ENCODE measurements at regions not wholly inside any gene's neighbourhood (a gene's known extent, or its start where the extent isn't known, plus 50 kb on each side); places are given as distances from the start of the nearest gene placed in this dataset.
"Not testable (repeated sequence)": the region's sequence is repeated elsewhere in the genome, so short reads cannot be mapped to it uniquely, and the experiment has no call there.

DNA sequence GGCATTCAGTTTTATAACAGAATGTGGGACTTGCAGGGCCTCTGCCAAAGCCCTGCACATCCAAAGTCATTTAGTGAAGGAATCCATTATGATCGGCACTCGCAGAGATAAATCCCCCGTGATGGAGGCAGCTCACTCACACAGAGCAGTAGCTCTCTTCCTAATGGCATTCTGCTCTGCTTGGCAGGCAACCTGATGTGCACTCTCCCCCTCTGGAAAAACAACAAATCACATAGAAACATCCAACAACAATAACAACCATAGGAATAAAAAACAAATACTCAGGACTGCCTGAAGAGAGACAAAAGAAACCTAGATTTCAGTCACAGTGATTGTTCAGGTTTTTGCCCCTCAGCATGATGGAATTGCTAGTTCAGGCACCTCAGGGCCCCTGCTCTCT, 59.7 kb downstream of the NAA11 start:
- no peak for DNase-seq

DNA sequence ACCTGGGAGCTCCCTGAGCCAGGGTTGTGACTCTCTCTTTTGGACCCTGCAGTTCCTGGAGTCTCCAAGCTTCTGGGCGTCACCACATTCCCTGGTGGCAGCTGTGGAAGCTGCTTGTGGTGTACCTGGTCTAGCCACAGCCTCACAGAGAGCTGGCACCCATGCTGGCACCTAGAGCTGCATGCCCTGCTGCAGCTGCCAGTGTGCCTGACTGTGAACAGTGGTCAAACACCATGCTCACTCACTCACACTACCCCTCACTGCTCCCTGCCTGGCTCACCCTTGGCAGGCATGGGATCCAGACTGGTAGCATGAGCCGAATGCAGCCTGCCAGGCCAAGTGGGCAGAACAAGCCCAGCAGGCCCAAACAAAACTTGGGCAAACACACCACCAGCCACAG, 66.6 kb downstream of the NAA11 start:
- no peak for DNase-seq

DNA sequence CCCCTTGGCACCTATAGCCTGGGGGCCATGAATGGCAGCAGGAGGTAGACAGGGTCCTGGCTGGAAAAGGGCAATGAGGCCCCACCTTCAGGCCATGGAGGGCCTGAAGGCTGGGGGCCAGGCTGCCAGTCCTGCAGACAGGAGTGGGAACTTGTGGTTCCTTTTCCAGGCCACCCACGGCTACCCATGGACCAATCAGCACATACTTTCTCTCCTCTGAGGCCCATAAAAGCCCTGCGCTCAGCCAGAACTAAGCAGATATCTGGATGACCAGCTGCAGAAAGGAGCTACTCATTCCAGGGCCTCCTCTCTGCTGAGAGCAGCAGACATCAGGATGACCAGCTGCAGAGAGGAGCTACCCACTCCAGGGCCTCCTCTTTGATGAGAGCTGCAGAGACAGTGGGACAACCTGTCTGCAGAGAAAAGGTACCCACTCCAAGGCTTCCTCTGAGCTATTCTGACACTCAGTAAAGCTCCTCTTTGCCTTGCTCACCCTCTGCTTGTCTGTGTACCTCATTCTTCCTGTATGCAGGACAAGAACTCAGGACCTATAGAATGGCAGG, 67.2 kb downstream of the NAA11 start:
- no peak for DNase-seq

DNA sequence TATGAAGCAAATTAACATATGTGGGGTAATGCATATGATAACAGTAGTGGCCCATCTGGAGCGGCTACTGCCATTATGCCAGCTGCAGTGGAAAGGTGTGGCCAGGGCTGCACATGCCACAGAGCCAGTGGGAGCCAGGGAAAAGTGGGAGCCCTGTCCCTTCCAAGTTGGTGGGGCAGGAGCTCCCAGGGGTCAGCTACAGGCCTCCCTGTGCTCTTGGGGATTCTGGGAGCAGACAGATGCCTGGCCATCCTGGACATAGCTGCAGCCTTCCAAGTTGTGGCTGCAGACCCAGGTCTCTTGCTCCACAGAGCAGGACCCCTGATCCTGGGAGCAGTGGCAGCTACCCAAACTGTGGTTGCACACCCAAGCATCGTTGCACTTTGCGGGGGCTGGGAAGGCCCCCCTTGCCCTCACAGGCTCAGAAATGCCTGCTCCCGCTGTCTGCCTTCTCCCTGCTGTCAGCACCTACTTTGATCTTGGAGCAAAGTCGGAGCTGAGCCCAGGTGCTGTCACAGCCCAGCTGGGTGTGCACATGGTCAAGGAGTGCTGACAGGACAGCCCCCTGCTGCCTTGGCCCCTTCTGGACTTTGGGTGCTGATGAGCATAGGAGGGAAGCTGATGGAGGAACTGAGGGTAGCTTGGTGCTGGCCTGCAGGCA, 67.8 kb downstream of the NAA11 start:
- no peak for DNase-seq

GRCh38 chr4:79255793-79256192, 70.1 kb downstream of the NAA11 start:
- no peak for DNase-seq

DNA sequence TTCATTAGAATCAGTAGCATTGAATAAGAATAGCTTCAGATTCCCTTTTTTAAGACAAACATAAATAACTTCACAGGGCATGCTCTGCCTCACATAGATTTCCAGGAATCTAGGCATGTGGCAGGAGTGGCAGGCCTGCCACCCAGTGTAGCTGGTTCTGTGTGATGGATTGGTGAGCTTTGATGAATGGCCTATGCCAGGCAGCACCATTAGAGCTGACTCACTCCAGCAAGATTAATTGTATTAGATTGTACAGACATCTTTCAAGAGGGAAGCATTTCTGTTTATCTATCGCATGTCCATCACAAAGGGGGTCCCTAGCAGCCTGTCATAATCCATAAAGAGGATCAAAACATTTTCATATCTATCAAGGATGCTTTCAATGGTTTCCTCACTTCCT, 71.9 kb downstream of the NAA11 start:
- no peak for DNase-seq

GRCh38 chr4:79253168-79253567, 72.7 kb downstream of the NAA11 start:
- DNase-seq: no peak

GRCh38 chr4:79250887-79251286, 75.0 kb downstream of the NAA11 start:
- no peak for DNase-seq

- DNase-seq: no peak
These were observed 75.9 kb downstream of the NAA11 start for GRCh38 chr4:79249881-79250503.

DNA sequence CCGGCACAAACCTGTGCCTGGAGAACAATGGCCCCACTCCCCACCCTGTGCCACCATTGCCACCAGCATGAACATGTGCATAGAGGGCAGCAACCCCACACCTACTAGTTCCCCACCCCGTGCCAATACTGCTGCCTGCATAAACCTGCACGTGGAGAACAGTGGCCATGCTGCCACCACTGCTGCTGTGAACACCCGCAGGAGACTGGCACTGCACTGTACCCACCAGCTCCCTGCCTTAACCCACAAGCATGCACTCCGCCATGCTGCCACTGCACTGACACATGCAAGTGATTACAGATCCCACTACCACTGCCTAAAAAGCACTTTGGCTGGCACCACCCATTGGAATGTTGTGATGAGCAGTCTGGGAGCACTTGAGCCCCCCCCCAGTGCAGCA, 77.3 kb downstream of the NAA11 start:
- DNase-seq: no peak

- DNase-seq: no peak
These were observed 78.0 kb downstream of the NAA11 start for GRCh38 chr4:79247695-79248394.

- not testable (repeated sequence) for DNase-seq
These were observed 80.5 kb downstream of the NAA11 start for GRCh38 chr4:79245200-79245940.

DNA sequence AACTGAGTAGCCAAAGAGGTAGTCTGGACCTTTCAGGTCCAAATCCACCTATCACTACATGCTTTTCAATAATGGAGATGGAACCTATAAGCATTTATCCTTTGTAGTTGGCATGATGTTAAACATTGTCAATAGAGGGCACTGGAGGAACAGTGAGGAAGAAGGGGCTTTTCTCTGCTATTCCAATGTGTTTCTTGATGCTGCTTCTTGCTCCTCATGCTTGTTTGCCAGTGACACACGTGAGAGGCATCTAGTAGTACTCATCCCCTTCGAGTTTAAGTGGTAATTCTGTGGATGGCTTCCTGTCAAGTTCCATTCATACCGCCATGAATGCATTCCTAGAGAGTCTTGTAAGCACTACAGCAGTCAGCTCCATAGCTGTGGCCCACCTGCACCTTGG, 84.0 kb downstream of the NAA11 start:
- DNase-seq: peak; percentile 50

- DNase-seq: no peak
These were observed 88.0 kb downstream of the NAA11 start for GRCh38 chr4:79237851-79238250.

DNA sequence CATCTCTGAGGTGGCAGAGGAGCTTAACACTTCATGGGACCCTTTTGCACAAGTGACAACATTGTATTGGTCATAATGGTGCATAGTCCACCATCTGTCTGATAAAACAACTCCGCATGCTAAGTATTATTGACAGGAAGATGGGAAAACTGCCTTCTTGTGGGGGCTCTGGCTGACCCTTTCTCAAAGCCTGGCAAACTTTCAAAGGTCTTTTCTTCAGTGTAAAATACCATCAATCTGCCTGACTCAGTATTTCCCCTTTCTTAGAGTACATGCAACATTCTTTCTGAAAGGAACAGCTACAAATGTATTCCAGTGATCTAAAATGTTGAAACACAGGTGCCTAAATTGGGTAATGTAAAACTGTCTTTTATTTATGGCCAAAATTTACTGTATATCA, 89.1 kb downstream of the NAA11 start:
- no peak for DNase-seq

- DNase-seq: no peak
These were observed 90.8 kb downstream of the NAA11 start for GRCh38 chr4:79235095-79235494.

DNA sequence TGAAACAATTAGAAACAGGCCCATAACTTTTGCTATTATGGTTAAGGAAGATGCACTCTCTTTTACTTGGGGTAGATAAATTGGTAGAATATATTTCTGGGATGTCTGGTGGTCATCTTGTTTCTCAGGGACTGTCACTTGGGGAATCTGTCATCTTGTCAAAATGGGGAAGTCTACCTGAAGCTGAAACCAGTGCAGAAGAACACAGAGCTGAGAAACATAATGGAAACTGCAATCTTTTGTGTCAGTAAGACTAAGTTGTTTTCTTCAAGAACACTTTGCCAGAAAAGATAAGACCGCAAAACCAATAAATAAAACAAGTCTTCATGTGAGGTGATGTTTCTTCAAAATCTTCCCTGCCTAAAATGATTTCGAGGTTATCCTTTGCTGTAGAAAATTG, 92.0 kb downstream of the NAA11 start:
- DNase-seq: no peak

GRCh38 chr4:79232540-79232939, 93.3 kb downstream of the NAA11 start:
- no peak for DNase-seq

DNA sequence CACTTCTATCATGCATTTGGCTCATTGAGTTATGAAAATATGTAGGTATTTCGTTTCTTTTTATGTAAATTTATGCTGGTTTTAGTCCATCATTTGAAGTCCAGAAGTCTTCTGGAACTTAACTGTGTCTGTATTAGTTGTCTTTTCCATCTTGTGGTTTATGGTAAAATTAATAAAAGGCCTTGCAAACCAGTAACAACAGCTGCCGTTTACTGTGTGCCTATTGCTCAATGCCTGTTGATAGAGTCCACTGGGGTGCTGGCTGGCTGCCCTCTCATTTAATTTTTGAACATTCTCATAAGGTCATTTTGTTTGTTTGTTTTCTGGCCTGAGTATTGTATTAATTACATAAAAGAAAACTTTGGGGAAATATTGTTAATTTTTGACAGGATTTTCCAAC, 98.0 kb downstream of the NAA11 start:
- DNase-seq: no peak

- peak; percentile 87 for DNase-seq
These were observed 100.5 kb downstream of the NAA11 start for GRCh38 chr4:79225360-79225759.

GRCh38 chr4:79224777-79225104, 101.1 kb downstream of the NAA11 start:
- no peak for DNase-seq

DNA sequence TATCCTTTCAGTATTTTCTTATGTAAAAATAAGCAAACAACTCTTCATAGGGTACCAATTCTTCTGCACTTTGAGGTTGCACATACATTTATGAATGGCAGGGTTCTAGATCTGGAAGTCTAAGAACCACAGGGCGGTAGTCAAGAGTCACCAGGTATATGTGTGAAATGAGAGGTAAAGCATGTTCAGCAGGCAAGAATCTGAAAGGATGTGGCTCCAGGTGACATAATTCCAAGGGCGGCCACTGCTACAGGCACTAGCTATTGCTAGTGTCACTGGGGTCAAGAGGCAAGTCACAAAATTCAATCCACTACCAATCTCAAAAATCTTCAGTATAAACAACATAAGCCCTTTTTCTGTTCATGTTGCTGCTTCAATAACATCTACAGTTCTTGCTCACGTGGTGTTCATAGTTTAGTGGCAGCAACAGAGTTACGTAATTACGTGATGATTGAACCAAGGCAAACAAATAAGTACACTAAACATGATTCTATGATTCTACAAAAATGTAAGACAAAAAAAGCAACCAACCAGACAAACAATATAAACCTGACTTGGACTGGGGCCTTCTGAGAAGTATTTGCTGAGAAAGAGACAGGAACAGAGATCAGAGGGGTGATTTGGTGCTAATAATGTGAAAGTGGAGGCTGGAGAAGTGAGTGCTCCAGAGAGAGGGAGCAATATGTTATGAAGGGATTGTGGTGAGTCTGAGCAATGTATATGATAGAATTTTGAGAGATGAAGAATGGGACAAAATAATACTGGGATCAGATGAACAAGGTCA, 101.7 kb downstream of the NAA11 start:
- DNase-seq: no peak

DNA sequence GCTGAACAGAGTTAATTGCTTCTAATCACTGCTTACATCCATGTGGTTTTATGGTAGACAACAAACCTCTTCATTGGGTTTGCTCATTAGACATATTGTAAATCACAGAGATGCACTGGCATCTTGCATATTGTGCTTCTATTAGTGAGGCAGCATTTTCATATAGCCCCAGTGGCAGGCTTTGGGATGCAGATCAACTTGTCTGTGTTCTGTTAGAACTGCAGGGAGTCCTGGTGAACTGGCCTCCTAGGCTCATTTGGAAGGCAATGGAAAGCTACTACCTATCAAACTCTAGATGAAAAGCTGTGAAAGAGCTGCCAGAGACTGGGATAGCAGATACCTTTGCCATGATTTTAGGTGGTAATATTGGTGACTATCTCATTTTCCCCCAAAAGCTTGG, 108.8 kb downstream of the NAA11 start:
- no peak for DNase-seq

Data from NCI-H524 treated with DMSO at 0.1 percent for 48 hours (cell line).